ENCODE measurements at regions not wholly inside any gene's neighbourhood (a gene's known extent, or its start where the extent isn't known, plus 50 kb on each side); places are given as distances from the start of the nearest gene placed in this dataset.
A peak's percentile ranks its signal among the peaks of the same experiment; 100 is the strongest.

DNA sequence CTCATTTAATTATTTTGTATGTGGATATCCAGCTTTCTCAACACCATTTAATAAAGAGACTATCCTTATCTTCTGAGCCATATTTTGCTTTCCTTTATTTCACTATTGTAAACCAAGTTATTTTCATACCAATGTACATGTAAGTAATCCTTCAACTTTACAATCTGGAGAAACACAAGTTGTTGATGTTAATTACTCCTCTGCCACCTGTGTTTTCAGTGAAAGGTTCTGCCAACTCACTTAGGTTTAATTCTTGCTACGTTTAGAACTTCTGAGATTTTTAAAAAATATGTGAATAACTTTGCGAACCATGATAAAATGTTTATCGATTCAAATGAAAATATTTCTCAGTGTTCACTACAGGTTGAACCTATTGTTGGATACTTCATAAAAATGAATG, 244.4 kb downstream of the CDH7 start:
- WGBS (ENCODE audit: extremely low coverage, insufficient coverage, low lambda C conversion rate): no CpG with 5 or more reads among the region's 3 CpGs
- Histone ChIP-seq H3K79me1 (ENCODE audit: low read length) (no peaks in the 10 kb centered on the region), H3K4me3 (ENCODE audit: low read length) (no peak overlapping the region), H3K4me2 (ENCODE audit: low read length) (no peak overlapping the region), H3K4me1 (ENCODE audit: control insufficient read depth, low read depth, low read length) (no peaks in the 10 kb centered on the region), H3K27me3 (ENCODE audit: insufficient read depth, low read length, poor library complexity) (no peaks in the 10 kb centered on the region), H2BK15ac (replicated peaks; ENCODE audit: low read depth) (no peak overlapping the region), H3K18ac (ENCODE audit: low read length) (no peak overlapping the region), H3K36me3 (ENCODE audit: control insufficient read depth, insufficient read depth, low read length) (no peaks in the 10 kb centered on the region), H2BK5ac (ENCODE audit: low read length) (no peak overlapping the region), H2AK5ac (ENCODE audit: low read length) (no peak overlapping the region), H3K27ac (ENCODE audit: low read depth, low read length) (no peak overlapping the region), H3K56ac (ENCODE audit: low read length) (no peak overlapping the region), H4K5ac (ENCODE audit: low read length) (no peak overlapping the region), H3K9ac (ENCODE audit: low read length) (no peak overlapping the region), H2BK120ac (ENCODE audit: low read depth, low read length) (no peak overlapping the region), H4K8ac (ENCODE audit: low read depth, low read length) (no peak overlapping the region), H3K4ac (ENCODE audit: low read depth, low read length) (no peak overlapping the region), H3K79me2 (ENCODE audit: control insufficient read depth, insufficient read depth, low read length) (no peaks in the 10 kb centered on the region), H3K23ac (ENCODE audit: low read length) (no peak overlapping the region)
- no peak for DNase-seq

DNA sequence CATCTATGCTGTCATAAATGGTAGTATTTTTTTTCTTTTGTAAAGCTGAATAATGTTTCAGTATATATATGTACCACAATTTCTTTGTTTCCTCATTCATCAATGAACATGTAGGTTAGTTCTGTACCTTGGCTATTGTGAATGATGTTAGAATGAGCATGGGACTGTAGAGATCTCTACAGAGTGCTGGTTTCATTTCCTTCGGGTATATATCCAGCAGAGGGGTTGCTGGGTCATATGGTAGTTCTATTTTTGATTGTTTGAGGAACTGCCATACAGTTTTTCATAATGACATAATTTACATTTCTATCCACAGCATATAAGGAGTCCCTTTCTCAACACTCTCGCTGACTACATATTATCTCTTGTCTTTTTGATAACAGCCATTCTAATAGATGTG, 243.5 kb downstream of the CDH7 start:
- Histone ChIP-seq H4K5ac (ENCODE audit: low read length) (no peak overlapping the region), H2AK5ac (ENCODE audit: low read length) (no peak overlapping the region), H3K79me2 (ENCODE audit: control insufficient read depth, insufficient read depth, low read length) (no peaks in the 10 kb centered on the region), H3K27ac (ENCODE audit: low read depth, low read length) (no peak overlapping the region), H3K27me3 (ENCODE audit: insufficient read depth, low read length, poor library complexity) (no peaks in the 10 kb centered on the region), H3K36me3 (ENCODE audit: control insufficient read depth, insufficient read depth, low read length) (no peaks in the 10 kb centered on the region), H2BK120ac (ENCODE audit: low read depth, low read length) (no peak overlapping the region), H2BK15ac (replicated peaks; ENCODE audit: low read depth) (no peak overlapping the region), H3K23ac (ENCODE audit: low read length) (no peak overlapping the region), H3K4me3 (ENCODE audit: low read length) (no peak overlapping the region), H3K4ac (ENCODE audit: low read depth, low read length) (no peak overlapping the region), H2BK5ac (ENCODE audit: low read length) (no peak overlapping the region), H4K8ac (ENCODE audit: low read depth, low read length) (no peak overlapping the region), H3K4me1 (ENCODE audit: control insufficient read depth, low read depth, low read length) (no peaks in the 10 kb centered on the region), H3K18ac (ENCODE audit: low read length) (no peak overlapping the region), H3K79me1 (ENCODE audit: low read length) (no peaks in the 10 kb centered on the region), H3K56ac (ENCODE audit: low read length) (no peak overlapping the region), H3K4me2 (ENCODE audit: low read length) (no peak overlapping the region), H3K9ac (ENCODE audit: low read length) (no peak overlapping the region)
- DNase-seq: no peak
- no CpG with 5 or more reads among the region's 2 CpGs for WGBS (ENCODE audit: extremely low coverage, insufficient coverage, low lambda C conversion rate)

DNA sequence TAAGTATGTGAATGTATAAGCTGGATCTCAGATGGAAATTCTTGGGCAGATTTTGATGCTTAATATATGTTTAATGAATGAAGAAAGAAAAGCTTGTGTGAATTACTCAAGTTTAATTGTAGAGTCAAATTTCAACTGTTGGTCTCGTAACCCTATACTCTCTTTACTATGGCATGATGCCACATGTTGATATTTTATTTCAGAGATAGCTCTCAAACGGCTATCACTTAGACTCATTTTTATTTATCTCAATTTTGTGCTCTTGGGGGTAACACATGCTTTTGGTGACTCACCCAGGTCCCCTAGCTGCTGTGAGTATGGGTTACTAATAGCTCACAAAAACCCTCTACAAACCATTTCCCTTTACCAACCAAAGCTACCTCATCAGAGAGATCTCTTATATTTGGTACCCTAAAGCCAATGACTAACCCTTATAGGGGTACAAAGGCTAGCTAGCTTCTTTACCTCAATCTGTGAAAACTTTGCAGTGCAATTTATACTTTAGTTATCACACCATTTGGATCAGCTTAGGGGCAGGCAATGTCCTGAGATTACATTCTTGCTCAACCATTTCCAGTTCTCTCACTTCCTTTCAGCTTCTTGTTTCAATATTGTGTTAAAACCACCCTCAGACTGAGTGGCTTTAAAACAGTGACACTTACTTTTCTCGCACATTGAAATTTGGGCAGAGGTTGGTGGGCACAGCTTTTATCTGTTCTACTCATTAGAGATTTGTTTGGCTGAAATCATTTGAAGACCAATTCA, 240.3 kb downstream of the CDH7 start:
- H2BK15ac ChIP-seq (replicated peaks; ENCODE audit: low read depth): no peak overlapping the region
- no CpG with 5 or more reads among the region's 3 CpGs for WGBS (ENCODE audit: extremely low coverage, insufficient coverage, low lambda C conversion rate)
- H3K79me2 ChIP-seq (ENCODE audit: control insufficient read depth, insufficient read depth, low read length): no peaks in the 10 kb centered on the region
- no peaks in the 10 kb centered on the region for H3K36me3 ChIP-seq (ENCODE audit: control insufficient read depth, insufficient read depth, low read length)
- no peak overlapping the region for H2BK5ac ChIP-seq (ENCODE audit: low read length)
- no peak overlapping the region for H4K5ac ChIP-seq (ENCODE audit: low read length)
- H3K27me3 ChIP-seq (ENCODE audit: insufficient read depth, low read length, poor library complexity): no peaks in the 10 kb centered on the region
- peak; percentile 32 for DNase-seq
- no peaks in the 10 kb centered on the region for H3K4me1 ChIP-seq (ENCODE audit: control insufficient read depth, low read depth, low read length)
- no peaks in the 10 kb centered on the region for H3K79me1 ChIP-seq (ENCODE audit: low read length)
- H3K18ac ChIP-seq (ENCODE audit: low read length): no peak overlapping the region
- H3K4ac ChIP-seq (ENCODE audit: low read depth, low read length): no peak overlapping the region
- no peak overlapping the region for H3K56ac ChIP-seq (ENCODE audit: low read length)
- no peak overlapping the region for H3K27ac ChIP-seq (ENCODE audit: low read depth, low read length)
- no peak overlapping the region for H2AK5ac ChIP-seq (ENCODE audit: low read length)
- no peak overlapping the region for H3K9ac ChIP-seq (ENCODE audit: low read length)
- H2BK120ac ChIP-seq (ENCODE audit: low read depth, low read length): no peak overlapping the region
- no peak overlapping the region for H3K4me2 ChIP-seq (ENCODE audit: low read length)
- no peak overlapping the region for H3K4me3 ChIP-seq (ENCODE audit: low read length)
- no peak overlapping the region for H3K23ac ChIP-seq (ENCODE audit: low read length)
- H4K8ac ChIP-seq (ENCODE audit: low read depth, low read length): no peak overlapping the region

DNA sequence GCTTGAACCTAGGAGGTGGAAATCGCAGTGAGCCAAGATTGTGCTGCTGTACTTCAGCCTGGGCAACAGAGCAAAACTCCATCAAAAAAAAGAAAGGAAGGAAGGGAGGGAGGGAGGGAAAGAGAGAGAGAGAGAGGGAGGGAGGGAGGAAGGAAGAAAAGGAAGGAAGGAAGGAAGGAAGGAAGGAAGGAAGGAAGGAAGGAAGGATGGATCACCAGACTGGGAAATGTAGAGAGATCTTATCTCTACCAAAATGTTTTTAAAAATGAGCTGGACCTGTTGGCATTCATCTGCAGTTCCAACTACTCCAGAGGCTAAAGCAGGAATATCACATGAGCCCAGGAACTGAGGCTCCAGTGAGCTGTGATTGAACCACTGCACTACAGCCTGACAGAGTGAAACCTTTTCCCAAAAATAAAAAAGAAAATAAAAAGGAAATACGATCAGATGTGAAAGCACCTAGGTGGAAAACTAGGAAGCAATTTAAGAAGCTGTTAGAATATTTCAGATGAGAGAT, 239.4 kb downstream of the CDH7 start:
- H3K79me2 ChIP-seq (ENCODE audit: control insufficient read depth, insufficient read depth, low read length): no peaks in the 10 kb centered on the region
- no peaks in the 10 kb centered on the region for H3K27me3 ChIP-seq (ENCODE audit: insufficient read depth, low read length, poor library complexity)
- no peak overlapping the region for H2AK5ac ChIP-seq (ENCODE audit: low read length)
- no peak overlapping the region for H3K56ac ChIP-seq (ENCODE audit: low read length)
- no peaks in the 10 kb centered on the region for H3K79me1 ChIP-seq (ENCODE audit: low read length)
- H3K23ac ChIP-seq (ENCODE audit: low read length): no peak overlapping the region
- no peak overlapping the region for H4K8ac ChIP-seq (ENCODE audit: low read depth, low read length)
- no peak overlapping the region for H3K4me3 ChIP-seq (ENCODE audit: low read length)
- no peak overlapping the region for H3K18ac ChIP-seq (ENCODE audit: low read length)
- no peak overlapping the region for H3K9ac ChIP-seq (ENCODE audit: low read length)
- no peak overlapping the region for H3K27ac ChIP-seq (ENCODE audit: low read depth, low read length)
- H3K4me2 ChIP-seq (ENCODE audit: low read length): no peak overlapping the region
- H3K36me3 ChIP-seq (ENCODE audit: control insufficient read depth, insufficient read depth, low read length): no peaks in the 10 kb centered on the region
- no peak overlapping the region for H2BK120ac ChIP-seq (ENCODE audit: low read depth, low read length)
- no peaks in the 10 kb centered on the region for H3K4me1 ChIP-seq (ENCODE audit: control insufficient read depth, low read depth, low read length)
- no peak overlapping the region for H4K5ac ChIP-seq (ENCODE audit: low read length)
- WGBS (ENCODE audit: extremely low coverage, insufficient coverage, low lambda C conversion rate): no CpG with 5 or more reads among the region's 2 CpGs
- H2BK5ac ChIP-seq (ENCODE audit: low read length): no peak overlapping the region
- H3K4ac ChIP-seq (ENCODE audit: low read depth, low read length): no peak overlapping the region
- no peak for DNase-seq
- no peak overlapping the region for H2BK15ac ChIP-seq (replicated peaks; ENCODE audit: low read depth)

DNA sequence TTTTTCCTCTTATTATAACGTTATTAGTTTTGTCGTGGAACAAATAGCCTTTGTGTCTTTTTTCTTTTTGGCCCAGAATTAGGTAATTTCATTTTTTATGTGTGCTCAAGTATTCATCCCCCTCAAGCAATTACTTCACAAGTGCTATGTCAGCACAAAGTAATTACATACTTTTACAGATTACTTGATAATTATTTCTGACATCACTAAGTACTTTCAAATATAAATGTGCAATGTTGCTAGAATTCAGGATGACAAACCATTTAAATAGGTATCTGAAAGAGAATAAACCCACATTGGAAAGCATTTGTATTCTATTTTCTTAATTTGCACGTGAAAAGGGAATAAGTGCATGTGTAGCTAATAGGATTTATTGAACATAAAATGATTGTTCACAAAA, 238.2 kb downstream of the CDH7 start:
- H3K4me3 ChIP-seq (ENCODE audit: low read length): no peak overlapping the region
- H3K36me3 ChIP-seq (ENCODE audit: control insufficient read depth, insufficient read depth, low read length): no peaks in the 10 kb centered on the region
- H3K56ac ChIP-seq (ENCODE audit: low read length): no peak overlapping the region
- H3K4me2 ChIP-seq (ENCODE audit: low read length): no peak overlapping the region
- H2BK120ac ChIP-seq (ENCODE audit: low read depth, low read length): no peak overlapping the region
- no peaks in the 10 kb centered on the region for H3K27me3 ChIP-seq (ENCODE audit: insufficient read depth, low read length, poor library complexity)
- no peak overlapping the region for H3K9ac ChIP-seq (ENCODE audit: low read length)
- H4K5ac ChIP-seq (ENCODE audit: low read length): no peak overlapping the region
- H2BK15ac ChIP-seq (replicated peaks; ENCODE audit: low read depth): no peak overlapping the region
- DNase-seq: no peak
- no peak overlapping the region for H3K27ac ChIP-seq (ENCODE audit: low read depth, low read length)
- no peak overlapping the region for H3K4ac ChIP-seq (ENCODE audit: low read depth, low read length)
- H4K8ac ChIP-seq (ENCODE audit: low read depth, low read length): no peak overlapping the region
- no peaks in the 10 kb centered on the region for H3K79me2 ChIP-seq (ENCODE audit: control insufficient read depth, insufficient read depth, low read length)
- H3K18ac ChIP-seq (ENCODE audit: low read length): no peak overlapping the region
- H2AK5ac ChIP-seq (ENCODE audit: low read length): no peak overlapping the region
- H3K4me1 ChIP-seq (ENCODE audit: control insufficient read depth, low read depth, low read length): no peaks in the 10 kb centered on the region
- H3K23ac ChIP-seq (ENCODE audit: low read length): no peak overlapping the region
- no CpG with 5 or more reads among the region's 3 CpGs for WGBS (ENCODE audit: extremely low coverage, insufficient coverage, low lambda C conversion rate)
- no peaks in the 10 kb centered on the region for H3K79me1 ChIP-seq (ENCODE audit: low read length)
- no peak overlapping the region for H2BK5ac ChIP-seq (ENCODE audit: low read length)

DNA sequence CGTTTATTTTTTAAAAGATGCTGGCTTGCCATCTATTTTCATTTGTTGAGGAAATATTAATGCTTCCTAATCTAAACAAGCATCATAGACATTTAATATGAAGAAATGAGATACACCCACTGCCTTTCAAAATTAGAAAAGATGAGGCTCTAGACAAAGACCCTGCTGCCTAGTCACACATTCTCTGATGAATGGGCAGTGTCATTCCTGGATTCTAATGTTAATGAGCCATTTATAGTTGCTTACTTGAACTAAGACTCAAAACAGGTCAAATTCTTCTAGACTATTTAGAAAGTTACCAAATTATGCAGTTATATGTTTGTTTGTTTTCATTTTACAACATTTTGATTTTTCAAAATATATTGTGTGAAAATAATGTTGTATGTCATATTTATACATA, 237.6 kb downstream of the CDH7 start:
- Histone ChIP-seq H2BK120ac (ENCODE audit: low read depth, low read length) (no peak overlapping the region), H2BK15ac (replicated peaks; ENCODE audit: low read depth) (no peak overlapping the region), H2BK5ac (ENCODE audit: low read length) (no peak overlapping the region), H3K79me1 (ENCODE audit: low read length) (no peaks in the 10 kb centered on the region), H3K9ac (ENCODE audit: low read length) (no peak overlapping the region), H3K18ac (ENCODE audit: low read length) (no peak overlapping the region), H3K4me3 (ENCODE audit: low read length) (no peak overlapping the region), H3K4me1 (ENCODE audit: control insufficient read depth, low read depth, low read length) (no peaks in the 10 kb centered on the region), H4K8ac (ENCODE audit: low read depth, low read length) (no peak overlapping the region), H3K36me3 (ENCODE audit: control insufficient read depth, insufficient read depth, low read length) (no peaks in the 10 kb centered on the region), H3K27ac (ENCODE audit: low read depth, low read length) (no peak overlapping the region), H3K23ac (ENCODE audit: low read length) (no peak overlapping the region), H3K79me2 (ENCODE audit: control insufficient read depth, insufficient read depth, low read length) (no peaks in the 10 kb centered on the region), H3K27me3 (ENCODE audit: insufficient read depth, low read length, poor library complexity) (no peaks in the 10 kb centered on the region), H3K56ac (ENCODE audit: low read length) (no peak overlapping the region), H4K5ac (ENCODE audit: low read length) (no peak overlapping the region), H3K4ac (ENCODE audit: low read depth, low read length) (no peak overlapping the region), H2AK5ac (ENCODE audit: low read length) (no peak overlapping the region), H3K4me2 (ENCODE audit: low read length) (no peak overlapping the region)
- DNase-seq: no peak
- no CpG with 5 or more reads among the region's 1 CpG for WGBS (ENCODE audit: extremely low coverage, insufficient coverage, low lambda C conversion rate)

Data from mesendoderm (in vitro differentiated cells).